DND-41 (cell line): ENCODE measurements at regions not wholly inside any gene's neighbourhood (a gene's known extent, or its start where the extent isn't known, plus 50 kb on each side); places are given as distances from the start of the nearest gene placed in this dataset.

Experiments
- ATAC-seq: fragments of 200-7000 bp; cut with Tn5 transposase; 3 replicates; pipeline ENCODE4 v1.9.1; 2021; ENCODE audit warnings: low read depth; ENCODE audit not compliant: insufficient read depth
- DNase-seq: peaks from one replicate; pipeline ENCODE4 v3.0.0-alpha.2; 2020
- H2AFZ ChIP-seq: 2 replicates; pipeline ENCODE4 v1.6.0; 2012; ENCODE audit warnings: low read depth, low read length
- H3K27ac ChIP-seq: 2 replicates; pipeline ENCODE4 v1.5.1; 2012; ENCODE audit warnings: low read length, inconsistent platforms
- H3K27me3 ChIP-seq: fragments of 200-600 bp; sonication (generic); 2 replicates; pipeline ENCODE4 v1.6.0; 2012; ENCODE audit warnings: low read length, mild to moderate bottlenecking, inconsistent platforms; ENCODE audit not compliant: insufficient read depth, poor library complexity
- H3K36me3 ChIP-seq: 2 replicates; pipeline ENCODE4 v1.5.1; 2012; ENCODE audit warnings: low read length, inconsistent platforms; ENCODE audit not compliant: insufficient read depth
- H3K4me1 ChIP-seq: 2 replicates; pipeline ENCODE4 v1.5.1; 2012; ENCODE audit warnings: mild to moderate bottlenecking, low read length; ENCODE audit not compliant: insufficient read depth
- H3K4me2 ChIP-seq: 2 replicates; pipeline ENCODE4 v1.6.0; 2012; ENCODE audit warnings: mild to moderate bottlenecking, moderate library complexity, low read length, inconsistent platforms; ENCODE audit not compliant: insufficient read depth
- H3K4me3 ChIP-seq, 2 experiments: fragments of 200-600 bp in 1 of 2; shearing (Covaris generic) in 1 of 2; 2 replicates each; pipeline ENCODE4 v1.5.1; 2012 to 2016; ENCODE audit warnings: inconsistent platforms in 2 of 2, low read length in 2 of 2, mild to moderate bottlenecking in 2 of 2, low read depth in 1 of 2, moderate library complexity in 1 of 2
- H3K79me2 ChIP-seq: 2 replicates; pipeline ENCODE4 v1.6.0; 2012; ENCODE audit warnings: low read length, inconsistent platforms; ENCODE audit not compliant: insufficient read depth
- H3K9ac ChIP-seq: 2 replicates; pipeline ENCODE4 v1.6.0; 2012; ENCODE audit warnings: low read depth, mild to moderate bottlenecking, inconsistent platforms, low read length, moderate library complexity
- H3K9me3 ChIP-seq: 2 replicates; pipeline ENCODE4 v1.5.1; 2012; ENCODE audit warnings: low read length, moderate library complexity, mild to moderate bottlenecking, inconsistent platforms; ENCODE audit not compliant: insufficient read depth, severe bottlenecking
- H4K20me1 ChIP-seq: 2 replicates; pipeline ENCODE4 v1.6.0; 2012; ENCODE audit warnings: low read length; ENCODE audit not compliant: insufficient read depth
- CTCF ChIP-seq: IDR thresholded peaks from 2 replicates; pipeline ENCODE4 v1.5.1; 2012; ENCODE audit warnings: borderline replicate concordance, low read length, moderate library complexity, mild to moderate bottlenecking; ENCODE audit not compliant: poor library complexity, severe bottlenecking; ENCODE audit errors: extremely low read depth
- EZH2 ChIP-seq: IDR thresholded peaks from 3 replicates; pipeline ENCODE4 v1.6.1; 2012; ENCODE audit warnings: borderline replicate concordance, low read depth, mild to moderate bottlenecking, moderate library complexity, low read length, inconsistent platforms; ENCODE audit not compliant: severe bottlenecking

DNA sequence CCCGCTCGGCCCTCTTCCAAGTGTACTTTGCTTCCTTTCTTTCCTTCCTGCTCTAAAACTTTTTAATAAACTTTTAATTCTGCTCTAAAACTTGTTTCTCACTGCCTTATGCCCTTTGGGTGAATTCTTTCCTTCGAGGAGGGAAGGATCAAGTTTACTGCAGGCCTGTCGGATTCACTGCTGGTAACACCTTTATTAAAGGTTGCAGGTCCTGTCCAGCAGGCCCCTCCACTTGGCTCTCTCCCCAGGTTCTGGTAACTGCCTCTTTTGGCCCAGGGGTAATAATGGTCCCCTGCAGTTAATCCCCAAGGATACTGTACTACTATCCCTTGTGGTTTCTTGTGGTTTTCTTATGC is 152.7 kb upstream of the EEA1 start:
- Histone ChIP-seq H3K27ac (no peak overlapping the region), H3K4me2 (no peak overlapping the region), H3K4me3 (no peak overlapping the region), H3K9me3 (no peaks in the 10 kb centered on the region), H2AFZ (no peak overlapping the region), H3K9ac (no peak overlapping the region), H3K36me3 (no peaks in the 10 kb centered on the region), H3K4me1 (no peaks in the 10 kb centered on the region), H3K79me2 (no peaks in the 10 kb centered on the region), H4K20me1 (no peaks in the 10 kb centered on the region), H3K27me3 (no peaks in the 10 kb centered on the region)
- TF ChIP-seq CTCF (no peak), EZH2 (no peak)
- ATAC-seq (no peak), DNase-seq (no peak)

- Histone ChIP-seq H4K20me1 (no peaks in the 10 kb centered on the region), H3K27me3 (no peaks in the 10 kb centered on the region), H3K9me3 (no peaks in the 10 kb centered on the region), H2AFZ (no peak overlapping the region), H3K4me2 (no peak overlapping the region), H3K4me3 (no peak overlapping the region), H3K9ac (no peak overlapping the region), H3K36me3 (no peaks in the 10 kb centered on the region), H3K27ac (no peak overlapping the region), H3K79me2 (no peaks in the 10 kb centered on the region), H3K4me1 (no peaks in the 10 kb centered on the region)
- no peak for ATAC-seq
- TF ChIP-seq CTCF (no peak), EZH2 (no peak)
- DNase-seq = no peak
These were observed 156.5 kb upstream of the EEA1 start for GRCh38 chr12:93085383-93086287.

DNA sequence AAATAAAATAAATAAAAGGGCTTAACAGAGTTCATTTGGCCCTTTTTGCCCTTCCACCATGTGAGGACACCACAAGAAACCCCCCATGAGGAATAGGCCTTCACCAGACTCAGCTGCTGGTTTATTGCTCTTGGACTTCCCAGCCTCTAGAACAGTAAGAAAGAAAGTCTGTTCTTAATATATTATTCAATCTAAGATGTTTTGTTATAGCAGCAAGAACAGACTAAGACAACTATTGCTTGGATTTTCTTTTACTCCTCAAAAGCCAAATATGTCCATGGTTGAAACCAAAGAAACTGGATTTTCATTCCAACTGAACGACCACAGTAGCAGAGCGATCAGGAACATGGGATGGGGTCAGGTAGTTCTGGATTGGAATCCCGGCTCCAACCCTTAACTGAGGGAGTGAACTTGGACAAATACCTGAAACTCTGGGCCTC is 157.2 kb upstream of the EEA1 start:
- H2AFZ ChIP-seq = no peak overlapping the region
- no peak overlapping the region for H3K27ac ChIP-seq
- no peak for TF ChIP-seq CTCF
- no peak for ATAC-seq
- H3K27me3 ChIP-seq = no peaks in the 10 kb centered on the region
- no peaks in the 10 kb centered on the region for H3K79me2 ChIP-seq
- H3K9me3 ChIP-seq = no peaks in the 10 kb centered on the region
- no peak for DNase-seq
- H3K4me3 ChIP-seq = no peak overlapping the region
- no peak overlapping the region for H3K4me2 ChIP-seq
- H3K4me1 ChIP-seq = no peaks in the 10 kb centered on the region
- H3K36me3 ChIP-seq = no peaks in the 10 kb centered on the region
- H4K20me1 ChIP-seq = no peaks in the 10 kb centered on the region
- H3K9ac ChIP-seq = no peak overlapping the region
